ENCODE measurements at regions not wholly inside any gene's neighbourhood (a gene's known extent, or its start where the extent isn't known, plus 50 kb on each side); places are given as distances from the start of the nearest gene placed in this dataset.

GRCh38 chr2:11945139-11946126 is 199.0 kb downstream of the LPIN1 start:
- TF ChIP-seq CTCF (conservative IDR thresholded peaks at IDR 0.05; ENCODE audit: low read length), result no peak
- no peak for TF ChIP-seq EZH2phosphoT487 (IDR thresholded peaks at IDR 0.05; ENCODE audit: borderline replicate concordance, low read depth, low read length)
